Fibroblast of lung (primary cell): ENCODE measurements at regions not wholly inside any gene's neighbourhood (a gene's known extent, or its start where the extent isn't known, plus 50 kb on each side); places are given as distances from the start of the nearest gene placed in this dataset.

Source experiments
- DNase-seq, 2 donors: peaks; one replicate each; pipeline versions ENCODE4 v3.0.0 to v3.0.0-alpha.2; 2010; ENCODE audit warnings: low read depth in 2 of 2
- H2AFZ ChIP-seq: 2 replicates; pipeline ENCODE4 v1.5.1; 2012; ENCODE audit warnings: low read length, control low read depth, inconsistent platforms
- H3K27ac ChIP-seq: 2 replicates; pipeline ENCODE4 v1.5.1; 2011; ENCODE audit warnings: low read length, control low read depth; ENCODE audit not compliant: insufficient read depth
- H3K27me3 ChIP-seq: 2 replicates; pipeline ENCODE4 v1.5.1; 2011; ENCODE audit warnings: mild to moderate bottlenecking, low read length; ENCODE audit not compliant: control insufficient read depth, insufficient read depth
- H3K36me3 ChIP-seq: 2 replicates; pipeline ENCODE4 v1.5.1; 2011; ENCODE audit warnings: low read length; ENCODE audit not compliant: control insufficient read depth, insufficient read depth
- H3K4me1 ChIP-seq: 2 replicates; pipeline ENCODE4 v1.5.1; 2011; ENCODE audit warnings: low read length; ENCODE audit not compliant: control insufficient read depth, insufficient read depth; ENCODE audit errors: extremely low read depth
- H3K4me2 ChIP-seq: 2 replicates; pipeline ENCODE4 v1.5.1; 2011; ENCODE audit warnings: low read length, control low read depth; ENCODE audit not compliant: insufficient read depth; ENCODE audit errors: extremely low read depth
- H3K4me3 ChIP-seq, 4 experiments: fragments of 200-600 bp in 1 of 4; sonication (generic) in 1 of 4; replicated peaks in 1 of 4; 2 replicates each; pipeline ENCODE4 v1.5.1; 2011 to 2016; ENCODE audit warnings: low read length in 4 of 4, low read depth in 3 of 4, mild to moderate bottlenecking in 3 of 4, control low read depth in 2 of 4, inconsistent platforms in 1 of 4, mixed read lengths in 1 of 4; ENCODE audit not compliant: insufficient read depth in 1 of 4; ENCODE audit errors: control extremely low read depth in 1 of 4
- H3K79me2 ChIP-seq: 2 replicates; pipeline ENCODE4 v1.5.1; 2012; ENCODE audit warnings: mild to moderate bottlenecking, low read length, inconsistent platforms; ENCODE audit not compliant: control insufficient read depth, insufficient read depth
- H3K9ac ChIP-seq: 2 replicates; pipeline ENCODE4 v1.5.1; 2011; ENCODE audit warnings: mild to moderate bottlenecking, low read length, control low read depth; ENCODE audit not compliant: insufficient read depth
- H3K9me3 ChIP-seq: 2 replicates; pipeline ENCODE4 v1.5.1; 2012; ENCODE audit warnings: low read depth, low read length; ENCODE audit not compliant: control insufficient read depth, insufficient read depth
- H4K20me1 ChIP-seq: 2 replicates; pipeline ENCODE4 v1.5.1; 2011; ENCODE audit warnings: low read length; ENCODE audit not compliant: control insufficient read depth, insufficient read depth; ENCODE audit errors: extremely low read depth
- CTCF ChIP-seq, 2 donors: IDR thresholded peaks in 1 of 2; conservative IDR thresholded peaks in 1 of 2; 1 replicate in 1 of 2; 2 replicates in 1 of 2; pipeline ENCODE4 v1.5.1; 2011 to 2012; ENCODE audit warnings: low read length in 2 of 2, control low read depth in 1 of 2, inconsistent platforms in 1 of 2, low read depth in 1 of 2, mild to moderate bottlenecking in 1 of 2
- EZH2 ChIP-seq: IDR thresholded peaks from 2 replicates; pipeline ENCODE4 v1.5.1; 2012; ENCODE audit warnings: low read length, control low read depth, mild to moderate bottlenecking; ENCODE audit errors: missing control alignments

GRCh38 chr20:58019850-58020625 lies 208.4 kb downstream of the ANKRD60 start:
- no peak overlapping the region for H3K4me2 ChIP-seq
- no peaks in the 10 kb centered on the region for H3K4me1 ChIP-seq
- no peak overlapping the region for H3K9ac ChIP-seq

GRCh38 chr20:58019027-58019849 lies 209.2 kb downstream of the ANKRD60 start:
- peak in 1 of 2 donors; percentile 95 for DNase-seq
- no peak overlapping the region for H3K27ac ChIP-seq
- no peak for TF ChIP-seq EZH2
- TF ChIP-seq CTCF (conservative IDR thresholded peaks at IDR 0.05 in 1 of 2, IDR thresholded peaks at IDR 0.05 in 1 of 2; ENCODE audit: low read depth in 1 of 2, low read length in 2 of 2) = no peak

More at GRCh38 chr20:58019850-58020625, 208.4 kb downstream of the ANKRD60 start:
- Histone ChIP-seq H2AFZ (no peak overlapping the region), H4K20me1 (no peaks in the 10 kb centered on the region), H3K79me2 (no peaks in the 10 kb centered on the region), H3K4me3 (no peak overlapping the region), H3K9me3 (no peaks in the 10 kb centered on the region), H3K27me3 (no peaks in the 10 kb centered on the region), H3K27ac (no peak overlapping the region), H3K36me3 (no peaks in the 10 kb centered on the region)
- TF ChIP-seq CTCF (conservative IDR thresholded peaks at IDR 0.05 in 1 of 2, IDR thresholded peaks at IDR 0.05 in 1 of 2; ENCODE audit: low read depth in 1 of 2, low read length in 2 of 2) (no peak), EZH2 (no peak)
- DNase-seq = no peak

GRCh38 chr20:58018590-58018989 lies 209.9 kb downstream of the ANKRD60 start:
- TF ChIP-seq CTCF (conservative IDR thresholded peaks at IDR 0.05 in 1 of 2, IDR thresholded peaks at IDR 0.05 in 1 of 2; ENCODE audit: low read depth in 1 of 2, low read length in 2 of 2) (no peak), EZH2 (no peak)
- Histone ChIP-seq H2AFZ (no peak overlapping the region), H3K27ac (no peak overlapping the region), H3K4me2 (no peak overlapping the region), H3K9ac (no peak overlapping the region), H3K4me1 (no peaks in the 10 kb centered on the region), H3K4me3 (no peak overlapping the region), H3K27me3 (no peaks in the 10 kb centered on the region), H3K36me3 (no peaks in the 10 kb centered on the region), H4K20me1 (no peaks in the 10 kb centered on the region), H3K9me3 (no peaks in the 10 kb centered on the region), H3K79me2 (no peaks in the 10 kb centered on the region)
- DNase-seq = no peak

More at GRCh38 chr20:58019027-58019849, 209.2 kb downstream of the ANKRD60 start:
- H4K20me1 ChIP-seq = no peaks in the 10 kb centered on the region
- H3K4me2 ChIP-seq = no peak overlapping the region
- H3K79me2 ChIP-seq = no peaks in the 10 kb centered on the region
- no peak overlapping the region for H3K4me3 ChIP-seq
- H3K4me1 ChIP-seq = no peaks in the 10 kb centered on the region
- H3K27me3 ChIP-seq = no peaks in the 10 kb centered on the region
- H2AFZ ChIP-seq = no peak overlapping the region
- H3K36me3 ChIP-seq = no peaks in the 10 kb centered on the region
- no peak overlapping the region for H3K9ac ChIP-seq
- H3K9me3 ChIP-seq = no peaks in the 10 kb centered on the region
